IPS DF 4.7 (cell line): ENCODE measurements at regions not wholly inside any gene's neighbourhood (a gene's known extent, or its start where the extent isn't known, plus 50 kb on each side); places are given as distances from the start of the nearest gene placed in this dataset.

Experiments used
- DNase-seq: peaks from one replicate; pipeline ENCODE4 v3.0.0-alpha.2; 2013; ENCODE audit warnings: low spot score; ENCODE audit errors: extremely low read depth

DNA sequence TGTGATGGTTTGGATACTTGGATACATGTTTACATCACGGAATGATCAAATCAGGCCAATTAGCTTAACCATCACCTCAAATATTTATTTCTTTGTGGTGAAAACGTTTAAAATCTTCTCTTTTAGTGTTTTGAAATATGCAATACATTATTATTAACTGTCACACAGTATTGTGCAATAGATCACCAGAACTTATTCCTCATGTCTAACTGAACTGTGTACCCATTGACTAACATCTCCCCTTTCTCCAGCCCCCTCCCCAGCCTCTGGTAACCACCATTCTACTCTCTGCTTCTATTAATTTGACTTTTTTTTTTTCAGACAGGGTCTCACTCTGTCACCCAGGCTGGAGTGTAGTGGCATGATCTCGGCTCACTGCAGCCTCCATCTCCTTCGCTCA lies 471.9 kb downstream of the BCOR start:
- no peak for DNase-seq

DNA sequence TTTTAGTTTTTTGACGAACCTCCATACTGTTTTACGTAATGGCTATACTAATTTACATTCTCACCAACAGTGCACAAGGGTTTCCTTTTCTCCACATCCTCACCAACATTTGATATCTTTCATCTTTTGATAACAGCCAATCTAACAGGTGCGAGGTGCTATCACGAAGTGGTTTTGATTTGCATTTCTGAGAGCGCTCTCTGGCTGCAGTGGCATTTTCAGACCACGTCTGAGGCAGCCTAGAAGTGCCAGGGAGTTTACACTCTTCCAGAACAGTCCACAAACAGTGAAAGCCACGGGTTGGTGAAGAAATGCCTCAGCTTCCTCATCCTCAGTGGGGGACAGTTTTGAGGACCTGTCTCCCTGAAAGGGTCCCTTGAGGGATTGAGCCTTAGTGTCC lies 471.0 kb downstream of the BCOR start:
- no peak for DNase-seq

DNA sequence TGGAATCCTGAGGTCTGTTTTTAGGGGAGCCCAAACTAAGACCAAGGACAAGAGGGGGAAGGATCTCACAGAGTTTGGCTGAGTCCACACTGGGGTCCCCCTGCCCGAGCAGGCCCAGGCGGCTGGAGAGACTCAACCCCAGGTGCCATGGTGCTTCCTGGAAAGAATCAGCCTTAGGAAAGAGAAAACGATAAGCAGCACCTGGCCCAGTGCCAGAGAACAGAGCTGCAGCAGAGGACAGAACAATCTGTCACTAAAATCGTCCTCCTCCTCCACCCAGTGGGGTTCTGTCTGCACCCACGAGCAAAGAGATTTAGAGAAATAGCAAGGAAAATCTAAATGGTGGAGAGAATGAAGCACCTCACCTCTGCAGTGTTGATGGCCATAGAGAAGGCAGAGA lies 470.5 kb downstream of the BCOR start:
- DNase-seq: no peak

DNA sequence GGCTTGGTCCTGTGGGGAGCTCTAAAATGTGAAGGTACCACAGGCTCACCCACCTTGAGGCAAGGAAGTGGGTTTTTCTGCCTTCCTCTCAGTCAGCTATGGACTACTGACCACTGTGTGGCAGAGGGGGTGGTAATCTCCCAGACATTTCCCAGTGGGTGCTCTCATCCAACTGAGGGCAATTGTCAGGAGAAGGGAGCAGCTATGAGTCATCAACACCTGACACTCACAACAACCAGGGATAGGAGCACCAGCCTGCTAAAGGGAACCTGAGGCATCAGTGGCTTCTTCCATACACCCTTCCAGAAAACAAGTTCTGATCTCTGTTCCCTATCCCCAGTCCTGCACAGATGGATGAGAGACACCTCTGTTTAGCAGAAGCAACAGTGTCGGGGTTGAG lies 468.8 kb downstream of the BCOR start:
- DNase-seq: no peak

GRCh38 chrX:39630344-39630743 lies 467.4 kb downstream of the BCOR start:
- DNase-seq: no peak

DNA sequence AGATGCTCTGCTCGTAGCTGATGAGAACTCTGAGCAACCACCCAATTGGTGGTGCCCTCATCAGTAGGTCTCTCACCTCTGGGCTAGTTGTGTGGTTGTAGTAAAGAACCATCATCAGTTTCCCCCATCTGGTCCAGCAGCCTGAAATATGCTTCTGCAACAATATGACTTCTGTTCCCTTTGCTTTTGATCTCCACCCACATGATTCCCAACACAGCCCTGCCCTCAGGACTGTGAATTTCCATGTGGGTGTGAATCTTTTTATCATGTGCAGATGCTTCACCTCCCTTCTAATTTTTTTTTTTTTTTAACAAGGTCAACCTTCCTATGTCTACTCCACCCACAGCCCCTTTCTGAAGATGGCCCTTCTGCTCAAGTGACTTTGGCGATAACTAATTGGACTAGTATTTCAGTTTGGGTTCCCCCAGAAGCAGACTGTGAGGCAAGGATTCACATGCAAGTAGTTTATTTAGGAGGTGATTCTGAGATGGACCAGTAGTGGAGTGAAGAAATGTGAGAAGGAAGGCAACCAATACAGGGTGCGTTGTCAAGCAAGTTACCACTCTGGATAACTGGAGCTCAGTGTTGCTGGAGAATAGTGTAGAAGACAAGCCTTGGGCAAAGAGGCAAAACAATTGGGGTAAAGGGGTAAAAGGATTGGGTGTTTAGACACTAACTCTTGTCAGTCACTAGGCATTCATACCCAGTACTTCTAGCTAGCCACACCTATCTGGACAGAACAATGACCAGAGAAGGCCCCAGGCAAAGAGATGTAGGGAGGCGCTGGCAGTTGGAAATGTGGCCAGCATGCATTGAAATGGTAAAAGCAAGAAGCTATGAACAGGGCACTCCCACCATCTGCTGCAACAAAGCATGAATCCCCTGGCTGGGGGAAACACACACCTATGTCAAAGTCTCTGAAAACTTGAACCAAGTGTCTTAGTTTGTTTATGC lies 466.2 kb downstream of the BCOR start:
- no peak for DNase-seq

DNA sequence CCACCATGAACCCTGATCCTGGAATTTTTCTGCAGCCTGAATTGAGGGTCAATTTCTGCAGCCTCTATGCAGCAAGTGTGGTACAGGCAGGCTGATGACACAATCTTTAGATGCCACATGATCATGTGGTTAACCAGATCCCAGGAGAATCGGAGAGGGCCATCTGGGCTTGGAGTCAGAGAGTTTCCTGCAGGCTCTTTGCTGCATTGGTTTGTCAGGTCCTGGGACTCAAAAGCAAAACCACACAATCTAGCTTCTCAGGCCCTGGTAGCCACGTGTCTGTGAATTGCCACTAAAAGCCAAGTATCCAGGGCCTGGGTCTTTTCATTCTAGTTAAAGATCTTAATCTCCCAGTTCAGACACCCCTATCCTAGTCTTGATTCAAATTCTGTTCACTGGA lies 464.5 kb downstream of the BCOR start:
- no peak for DNase-seq

DNA sequence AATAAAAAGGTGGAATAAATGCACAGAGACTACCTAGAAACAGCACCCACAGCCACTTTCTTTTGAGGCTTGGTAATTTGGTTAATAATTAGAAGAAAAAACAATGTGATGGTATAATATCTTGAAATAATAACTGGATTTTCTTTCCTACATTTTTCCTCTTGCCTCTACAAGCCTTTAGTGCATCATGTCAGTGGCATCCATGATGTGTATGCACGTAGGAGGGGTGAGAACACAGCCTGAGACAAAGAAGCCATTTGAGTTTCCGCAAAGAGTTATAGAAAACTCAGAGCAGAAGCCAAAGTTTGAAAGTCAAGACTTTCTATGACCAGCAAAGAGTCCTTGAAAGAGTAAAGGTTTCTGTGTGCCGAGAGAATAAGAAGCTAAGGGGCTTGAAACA lies 461.3 kb downstream of the BCOR start:
- no peak for DNase-seq

DNA sequence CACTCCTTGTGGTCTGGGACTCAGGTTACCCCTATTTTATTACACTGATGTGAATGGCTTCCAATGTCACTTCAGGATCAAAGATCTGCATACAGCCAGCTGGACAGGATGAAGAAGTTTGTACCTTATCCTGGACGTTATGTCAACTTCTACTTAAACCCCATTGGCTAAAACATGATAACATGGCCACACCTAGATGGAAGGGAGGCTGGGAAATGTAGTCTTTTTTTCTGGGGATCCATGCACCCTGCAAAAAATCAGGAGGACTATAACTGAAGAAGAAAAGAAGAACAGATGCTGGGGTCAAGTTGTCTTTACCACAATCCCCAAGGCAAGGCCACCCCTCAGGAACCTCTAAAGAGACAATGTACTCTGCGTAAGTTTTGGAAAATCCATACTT lies 459.2 kb downstream of the BCOR start:
- DNase-seq: no peak

DNA sequence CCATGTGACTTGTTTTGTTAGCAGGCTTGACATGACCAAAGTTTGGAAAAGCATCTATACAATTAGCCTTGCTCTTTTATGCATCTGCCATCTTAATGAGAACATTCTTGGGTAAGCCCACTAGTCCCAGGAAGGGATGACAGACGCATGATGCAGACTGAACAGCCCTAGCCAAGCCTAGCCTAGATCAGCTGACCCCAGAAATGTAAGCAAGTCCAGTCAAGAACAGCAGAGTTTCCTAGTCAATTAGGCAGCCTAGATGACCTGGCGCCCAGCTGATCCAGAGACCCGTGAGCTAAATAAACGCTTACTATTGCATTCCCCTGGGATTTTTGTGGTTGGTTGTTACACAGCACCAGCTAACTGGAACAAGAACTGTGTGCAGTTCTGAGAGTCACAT lies 457.9 kb downstream of the BCOR start:
- no peak for DNase-seq

DNA sequence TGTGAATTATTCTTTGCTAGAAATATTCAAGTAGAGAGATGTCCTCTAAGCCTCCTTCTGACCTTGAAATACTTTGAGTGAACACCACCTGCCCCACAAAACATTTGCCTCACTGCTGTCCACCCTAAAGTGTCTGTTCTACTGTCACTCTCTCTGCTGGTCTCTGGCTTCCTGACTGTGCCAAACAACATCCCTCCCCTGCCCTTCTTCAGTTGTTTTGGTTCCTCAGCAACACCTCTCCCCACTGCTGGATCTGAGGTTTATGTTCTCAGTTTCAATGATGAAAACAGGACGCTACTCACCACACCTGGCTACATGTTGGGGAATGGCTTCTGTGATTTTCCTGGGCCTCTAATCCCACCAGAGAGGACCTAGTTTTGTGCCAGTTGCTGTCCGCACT lies 456.9 kb downstream of the BCOR start:
- DNase-seq: no peak

DNA sequence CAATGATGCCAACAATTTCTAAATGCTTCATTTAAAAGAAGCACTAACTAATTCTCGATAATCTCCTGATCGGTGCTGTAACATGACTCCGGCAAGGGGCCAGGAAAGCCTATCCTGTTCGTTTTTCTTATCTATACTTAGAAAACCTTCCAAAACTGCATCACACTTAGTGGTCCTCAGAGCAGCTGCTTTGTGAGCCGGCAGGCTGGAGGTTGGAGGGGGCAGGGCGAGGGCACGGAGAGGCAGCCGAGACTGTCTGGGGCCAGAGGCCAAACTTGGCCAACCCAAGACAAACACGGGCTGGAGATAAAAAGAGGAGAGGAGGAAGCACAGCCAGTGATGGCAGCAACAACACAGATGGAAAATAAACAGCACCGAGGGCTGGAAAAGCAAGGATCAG lies 455.7 kb downstream of the BCOR start:
- DNase-seq: no peak

- no peak for DNase-seq
Measured at GRCh38 chrX:39643550-39643949, 454.2 kb downstream of the BCOR start.

DNA sequence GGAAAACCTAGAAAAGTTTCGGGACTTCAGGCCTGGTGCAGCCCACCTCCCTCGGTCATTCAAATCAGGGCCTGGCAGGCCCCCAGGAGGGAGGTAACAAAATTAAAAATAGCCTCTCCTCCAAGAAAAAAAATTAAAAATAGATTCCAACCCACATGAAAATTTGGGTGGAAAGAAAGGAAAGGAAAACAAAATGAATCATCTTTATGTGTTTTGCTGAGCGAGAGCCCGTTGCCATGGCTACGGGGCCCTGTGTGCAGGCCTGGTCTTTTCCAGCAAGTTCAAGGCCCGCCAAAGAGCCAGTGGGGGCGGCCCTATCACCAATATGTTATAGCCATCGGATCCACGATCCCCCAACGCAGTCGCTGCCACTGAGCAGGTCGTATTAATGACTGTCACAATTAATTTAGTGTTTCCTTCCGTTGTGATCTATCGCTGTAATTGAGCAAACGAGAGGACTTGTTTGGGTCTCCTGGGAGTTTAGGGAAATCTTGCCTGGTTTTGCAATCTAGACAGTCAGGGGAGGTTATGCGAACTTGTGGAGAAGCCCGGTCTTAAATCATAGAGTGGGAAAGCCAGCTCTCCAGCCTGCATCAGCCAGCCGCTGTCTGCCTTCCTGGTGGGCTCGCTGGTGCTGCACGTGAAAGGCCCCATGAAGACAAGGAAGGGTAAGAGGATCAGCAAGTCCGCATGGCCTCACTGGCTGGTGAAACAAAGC lies 452.4 kb downstream of the BCOR start:
- DNase-seq: no peak

GRCh38 chrX:39648548-39649254 lies 449.1 kb downstream of the BCOR start:
- no peak for DNase-seq

DNA sequence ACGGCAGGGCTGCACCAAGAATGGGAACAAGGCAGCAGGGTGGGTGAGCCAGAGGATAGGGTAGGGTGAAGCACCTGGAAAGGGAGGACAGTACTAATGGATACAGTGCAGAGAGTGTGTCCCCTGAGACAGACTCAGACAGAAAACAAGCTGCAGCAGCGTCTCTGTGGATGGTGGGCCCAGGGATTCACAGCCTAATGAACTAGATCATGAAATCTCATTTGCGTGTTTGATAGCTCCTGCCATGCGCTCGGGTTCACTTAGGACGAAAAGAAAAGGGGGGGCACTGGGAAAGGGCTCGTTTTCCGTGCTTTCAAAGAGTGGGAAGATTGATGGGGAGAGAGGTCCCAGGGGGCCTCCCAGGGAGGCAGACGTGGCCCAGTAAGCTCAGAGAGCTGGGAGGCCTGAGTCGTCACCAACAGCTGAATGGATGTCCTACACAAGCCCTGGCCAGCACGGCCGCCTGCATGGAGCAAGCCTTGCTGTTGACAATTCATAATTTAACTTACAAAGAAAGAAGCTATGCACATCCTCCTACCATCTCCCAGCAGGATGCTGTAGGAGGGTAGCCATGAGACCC lies 446.9 kb downstream of the BCOR start:
- no peak for DNase-seq

- DNase-seq: no peak
Measured at GRCh38 chrX:39652336-39652735, 445.4 kb downstream of the BCOR start.

DNA sequence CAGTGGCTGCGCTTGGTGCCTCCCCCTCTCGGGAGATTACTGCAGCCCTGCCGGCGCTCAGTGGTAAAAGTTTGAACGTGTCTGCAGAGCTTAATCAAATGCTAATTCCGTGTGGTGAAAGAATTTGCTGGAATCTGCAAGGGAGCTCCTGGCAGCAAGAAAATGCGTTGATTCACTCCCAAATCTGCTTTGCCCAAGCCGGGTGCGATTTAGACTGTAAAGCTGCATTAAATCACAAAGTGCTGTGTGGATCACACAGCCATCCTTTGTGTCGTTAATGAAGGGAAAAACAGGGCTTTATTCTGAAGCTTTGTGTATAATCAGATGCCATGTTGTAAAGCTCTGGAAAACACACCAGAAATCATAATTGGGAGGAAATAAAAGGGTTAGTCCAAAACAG lies 444.1 kb downstream of the BCOR start:
- DNase-seq: no peak

DNA sequence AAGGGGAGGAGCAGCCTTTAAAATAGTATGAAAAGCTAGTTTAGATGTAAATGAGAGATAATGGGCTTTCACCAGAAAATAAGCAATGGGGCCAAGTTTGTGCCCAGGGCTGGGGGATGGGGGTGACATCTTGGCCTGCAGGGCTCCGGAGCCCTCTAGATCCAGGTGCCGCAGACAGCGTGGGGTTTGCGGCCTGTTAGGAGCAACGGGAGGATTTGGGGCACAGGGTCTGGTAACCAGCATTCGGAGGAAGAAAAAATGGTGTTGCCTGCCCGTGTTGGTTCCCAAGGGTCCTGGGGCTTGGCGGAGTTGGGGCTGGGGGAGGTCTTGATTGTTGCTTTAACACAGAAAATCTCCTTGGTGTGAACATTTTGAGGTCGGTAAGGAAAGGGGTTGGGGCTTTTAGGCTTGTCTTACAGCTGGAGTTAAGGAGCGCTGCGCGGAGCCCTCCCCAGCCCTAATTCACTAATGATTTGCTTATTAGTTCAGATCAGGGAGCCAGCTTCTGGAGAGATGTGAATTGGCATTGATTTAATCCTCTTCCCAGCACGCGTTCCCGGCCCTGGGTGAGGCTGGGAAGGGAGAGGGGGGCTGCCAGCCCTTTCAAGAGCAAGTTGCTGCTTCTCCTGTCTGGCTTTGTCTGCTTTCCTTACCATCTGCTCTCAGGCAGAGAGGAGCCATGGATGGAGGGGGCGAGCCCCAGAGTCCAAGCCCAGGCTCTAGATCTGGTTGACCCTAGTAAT lies 443.4 kb downstream of the BCOR start:
- DNase-seq: no peak

- DNase-seq: no peak
Measured at GRCh38 chrX:39654952-39655351, 442.8 kb downstream of the BCOR start.
